GM12875 (cell line): ENCODE measurements at regions not wholly inside any gene's neighbourhood (a gene's known extent, or its start where the extent isn't known, plus 50 kb on each side); places are given as distances from the start of the nearest gene placed in this dataset.
"Not testable (repeated sequence)": the region's sequence is repeated elsewhere in the genome, so short reads cannot be mapped to it uniquely, and the experiment has no call there.

Source experiments
- H3K4me3 ChIP-seq: one replicate; pipeline ENCODE4 v1.5.1; 2011; ENCODE audit warnings: low read depth, low read length, control low read depth
- TF ChIP-seq, protein P1 (sequence below): IDR thresholded peaks from 2 replicates; pipeline ENCODE4 v1.5.1; 2011; ENCODE audit warnings: low read depth, mild to moderate bottlenecking, control low read depth, inconsistent platforms, low read length, moderate library complexity, borderline replicate concordance; ENCODE audit not compliant: insufficient read depth

DNA sequence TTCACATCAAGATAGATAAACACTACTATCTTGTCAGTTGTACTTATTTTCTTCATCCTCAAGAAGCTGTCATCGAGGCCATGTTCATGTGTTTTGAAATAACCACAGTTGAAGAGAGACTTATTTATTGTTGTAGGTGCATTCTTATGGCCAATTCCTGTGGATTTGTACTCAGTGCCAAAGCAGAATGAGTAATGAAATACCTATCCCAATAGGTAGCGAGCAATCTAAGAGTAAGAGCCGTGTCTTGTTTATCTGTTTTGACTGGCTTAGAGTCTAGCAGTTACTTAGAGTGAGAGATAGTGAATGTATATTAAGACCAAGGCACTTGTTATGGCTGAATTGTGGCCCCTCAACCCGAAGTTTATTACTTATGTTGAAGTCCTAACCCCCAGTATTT, 631.0 kb upstream of the SPANXN1 start:
- no peak overlapping the region for H3K4me3 ChIP-seq
- TF ChIP-seq, protein P1, sequence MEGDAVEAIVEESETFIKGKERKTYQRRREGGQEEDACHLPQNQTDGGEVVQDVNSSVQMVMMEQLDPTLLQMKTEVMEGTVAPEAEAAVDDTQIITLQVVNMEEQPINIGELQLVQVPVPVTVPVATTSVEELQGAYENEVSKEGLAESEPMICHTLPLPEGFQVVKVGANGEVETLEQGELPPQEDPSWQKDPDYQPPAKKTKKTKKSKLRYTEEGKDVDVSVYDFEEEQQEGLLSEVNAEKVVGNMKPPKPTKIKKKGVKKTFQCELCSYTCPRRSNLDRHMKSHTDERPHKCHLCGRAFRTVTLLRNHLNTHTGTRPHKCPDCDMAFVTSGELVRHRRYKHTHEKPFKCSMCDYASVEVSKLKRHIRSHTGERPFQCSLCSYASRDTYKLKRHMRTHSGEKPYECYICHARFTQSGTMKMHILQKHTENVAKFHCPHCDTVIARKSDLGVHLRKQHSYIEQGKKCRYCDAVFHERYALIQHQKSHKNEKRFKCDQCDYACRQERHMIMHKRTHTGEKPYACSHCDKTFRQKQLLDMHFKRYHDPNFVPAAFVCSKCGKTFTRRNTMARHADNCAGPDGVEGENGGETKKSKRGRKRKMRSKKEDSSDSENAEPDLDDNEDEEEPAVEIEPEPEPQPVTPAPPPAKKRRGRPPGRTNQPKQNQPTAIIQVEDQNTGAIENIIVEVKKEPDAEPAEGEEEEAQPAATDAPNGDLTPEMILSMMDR: no peak

DNA sequence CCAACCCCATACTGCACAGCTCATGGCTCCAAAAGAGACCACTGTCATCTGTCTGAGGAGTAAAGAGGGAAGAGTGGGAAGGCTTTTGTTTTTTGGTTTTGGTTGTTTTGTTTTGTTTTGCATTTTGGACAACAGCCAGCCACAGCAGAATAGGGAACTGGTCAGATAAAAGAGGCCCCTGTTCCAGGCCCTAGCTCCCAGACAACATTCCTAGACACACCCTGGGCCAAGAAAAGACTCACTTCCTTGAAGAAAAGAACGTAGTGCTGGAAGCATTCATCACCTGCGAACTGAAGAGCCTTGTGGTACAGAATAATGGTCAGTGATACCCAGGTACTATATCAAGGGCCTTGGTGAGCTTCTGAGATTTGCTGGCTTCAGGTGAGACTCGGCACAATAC, 619.4 kb upstream of the SPANXN1 start:
- H3K4me3 ChIP-seq: no peak overlapping the region
- TF ChIP-seq, protein P1: no peak

DNA sequence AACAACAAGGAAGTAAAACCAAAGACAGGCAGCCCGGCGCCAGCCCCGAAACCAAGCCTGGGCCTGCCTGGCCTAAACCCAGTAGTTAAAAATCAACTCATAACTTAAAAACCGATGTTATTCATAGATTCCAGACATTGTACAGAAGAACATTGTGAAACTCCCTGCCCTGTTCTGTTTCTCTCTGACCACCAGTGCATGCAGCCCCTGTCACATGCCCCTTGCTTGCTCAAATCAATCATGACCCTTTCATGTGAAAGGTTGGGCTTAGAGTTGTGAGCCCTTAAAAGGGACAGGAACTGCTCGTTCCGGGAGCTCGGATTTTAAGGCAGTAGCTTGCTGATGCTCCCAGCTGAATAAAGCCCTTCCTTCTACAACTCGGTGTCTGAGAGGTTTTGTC, 612.9 kb upstream of the SPANXN1 start:
- H3K4me3 ChIP-seq: not testable (repeated sequence)

DNA sequence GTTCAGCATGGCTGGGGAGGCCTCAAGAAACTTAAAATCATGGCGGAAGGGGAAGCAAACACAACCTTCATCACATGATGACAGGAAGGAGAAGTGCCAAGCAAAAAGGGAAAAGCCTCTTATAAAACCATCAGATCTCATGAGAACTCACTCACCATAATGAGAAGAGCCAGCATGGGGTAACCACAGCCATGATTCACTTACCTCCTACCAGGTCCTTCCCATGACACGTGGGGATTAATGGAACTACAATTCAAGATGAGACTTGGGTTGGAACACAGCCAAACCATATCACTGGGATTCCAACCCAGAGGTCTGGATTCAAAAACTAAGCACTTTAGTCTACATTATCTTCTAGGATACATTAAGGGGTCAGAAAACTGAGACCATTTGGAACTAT, 609.6 kb upstream of the SPANXN1 start:
- TF ChIP-seq, protein P1: no peak
- no peak overlapping the region for H3K4me3 ChIP-seq

DNA sequence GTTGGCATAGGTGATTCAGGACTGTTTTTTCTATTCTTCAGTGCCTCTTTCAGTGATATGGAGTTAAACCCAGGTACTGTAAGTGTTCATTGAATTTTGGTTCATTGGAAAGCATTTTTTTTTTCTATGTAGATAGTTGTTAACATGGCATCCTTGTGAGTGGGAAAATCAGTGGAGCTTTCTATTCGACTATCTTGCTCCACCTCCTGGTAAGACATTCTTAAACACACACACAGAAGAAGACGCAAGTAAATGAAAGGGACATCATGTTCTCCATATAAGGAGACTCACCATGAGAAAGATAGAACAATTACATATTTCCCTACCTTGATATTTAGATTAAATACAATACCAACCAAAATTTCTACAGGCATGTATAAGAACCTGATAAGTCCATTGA, 598.5 kb upstream of the SPANXN1 start:
- H3K4me3 ChIP-seq: no peak overlapping the region
- TF ChIP-seq, protein P1: no peak

DNA sequence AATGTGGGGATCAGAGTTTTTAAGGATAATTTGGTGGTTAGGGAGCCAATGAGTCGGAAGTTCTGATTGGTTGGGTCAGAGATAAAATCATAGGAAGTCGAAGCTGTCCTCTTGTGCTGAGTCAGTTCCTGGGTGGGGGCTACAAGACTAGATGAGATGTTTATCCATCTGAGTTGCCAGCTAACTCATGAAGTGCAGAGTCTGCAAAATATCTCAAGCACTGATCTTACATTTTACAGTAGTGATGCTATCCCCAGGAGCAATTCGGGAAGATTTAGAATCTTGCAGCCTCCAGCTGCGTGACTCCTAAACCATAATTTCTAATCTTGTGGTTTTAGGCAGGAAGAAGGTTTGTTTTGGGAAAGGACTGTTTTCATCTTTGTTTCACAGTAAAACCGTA, 565.8 kb upstream of the SPANXN1 start:
- no peak overlapping the region for H3K4me3 ChIP-seq
- TF ChIP-seq, protein P1: no peak

DNA sequence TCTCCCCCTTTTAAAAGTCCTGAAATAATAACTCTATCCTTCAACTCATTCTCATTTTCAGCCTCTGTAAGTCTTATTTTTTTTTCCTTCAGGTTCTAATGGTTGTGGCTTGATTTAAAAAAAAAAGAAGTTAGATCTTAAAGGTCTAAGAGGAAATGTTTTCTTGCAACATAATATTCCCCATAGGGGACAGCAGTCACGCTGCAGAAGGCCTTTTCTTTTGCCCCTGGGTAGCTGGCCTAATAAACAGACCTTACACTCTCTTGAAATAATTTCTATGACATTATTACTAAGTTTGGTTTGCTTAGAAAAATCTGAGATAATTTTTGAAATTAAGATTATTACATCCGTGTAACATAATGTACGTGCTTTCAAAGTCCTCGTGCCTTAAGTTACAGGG, 564.1 kb upstream of the SPANXN1 start:
- TF ChIP-seq, protein P1: no peak
- no peak overlapping the region for H3K4me3 ChIP-seq

DNA sequence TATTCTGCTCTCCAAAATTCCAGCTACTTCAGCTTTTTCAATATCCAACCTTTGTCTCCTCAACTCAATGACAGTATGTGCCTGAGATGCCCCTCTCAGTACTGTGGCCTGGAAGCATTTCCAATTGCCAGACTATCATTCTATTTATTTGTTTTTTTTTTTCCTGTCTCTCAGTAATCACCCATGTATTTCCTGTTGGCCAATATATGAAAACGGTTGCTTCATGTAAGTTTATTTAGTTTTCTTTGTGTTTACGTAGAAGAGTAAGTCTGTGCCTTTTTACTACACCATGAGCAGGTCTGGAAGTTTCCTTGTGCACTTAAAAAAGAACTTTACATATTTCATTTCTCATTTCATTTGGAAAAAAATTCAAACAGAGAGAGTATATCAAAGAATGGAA, 537.5 kb upstream of the SPANXN1 start:
- no peak overlapping the region for H3K4me3 ChIP-seq
- TF ChIP-seq, protein P1: no peak
